PC-9 (cell line): ENCODE measurements at regions not wholly inside any gene's neighbourhood (a gene's known extent, or its start where the extent isn't known, plus 50 kb on each side); places are given as distances from the start of the nearest gene placed in this dataset.

ENCODE experiments used
- CTCF ChIP-seq: fragments of 200-600 bp; sonication (generic); conservative IDR thresholded peaks from 2 replicates; pipeline ENCODE4 v1.6.1; 2017; ENCODE audit warnings: mixed run types, antibody characterized with exemption, mild to moderate bottlenecking, moderate library complexity
- EZH2 ChIP-seq: fragments of 200-600 bp; sonication (generic); IDR thresholded peaks from 2 replicates; pipeline ENCODE4 v1.8.0; 2017; ENCODE audit warnings: antibody characterized with exemption, low read depth

GRCh38 chr4:20575486-20575885, 124.8 kb upstream of the PACRGL start:
- TF ChIP-seq CTCF (no peak), EZH2 (no peak)
